A549 (cell line): ENCODE measurements at regions not wholly inside any gene's neighbourhood (a gene's known extent, or its start where the extent isn't known, plus 50 kb on each side); places are given as distances from the start of the nearest gene placed in this dataset.

Experiments
- ATAC-seq, 2 experiments: fragments of 200-7000 bp in 1 of 2; fragments of >200 bp in 1 of 2; cut with Nextera tagmentation in 1 of 2; cut with Tn5 transposase in 1 of 2; 3 replicates each; pipeline versions ENCODE4 v1.8.0 to v1.9.1; 2018 to 2020; ENCODE audit warnings: mild to moderate bottlenecking in 1 of 2, moderate library complexity in 1 of 2
- CTCF ChIA-PET: fragments of 300-600 bp; sonication (Branson Sonifier 250); formaldehyde crosslinking; extraction: SDS; loops from one replicate; lab custom pipeline; 2021; ENCODE audit warnings: antibody characterized with exemption, inconsistent platforms; lab: Yijun Ruan, JAX
- POLR2A ChIA-PET: fragments of 350-600 bp; formaldehyde crosslinking; extraction: SDS; loops from one replicate; lab custom pipeline; 2021; ENCODE audit warnings: antibody characterized with exemption, inconsistent platforms; lab: Yijun Ruan, JAX
- DNase-seq, 2 experiments: peaks; one replicate each; pipeline versions ENCODE4 v3.0.0 to v3.0.0-alpha.2; 2011 to 2016; ENCODE audit warnings: low read depth in 1 of 2, low spot score in 1 of 2
- FAIRE-seq: peaks from 2 replicates; lab custom pipeline; 2011; peaks lifted over from hg19 to GRCh38; lab: Jason Lieb, UNC
- H3K27ac ChIP-seq, 2 experiments: fragments of >200 bp; sonication (Bioruptor Twin); formaldehyde crosslinking; 3 replicates each; pipeline ENCODE4 v1.5.1; 2016 to 2017
- H3K4me1 ChIP-seq: fragments of >200 bp; sonication (Bioruptor Twin); formaldehyde crosslinking; 3 replicates; pipeline ENCODE4 v1.6.1; 2016
- H3K4me2 ChIP-seq: fragments of >200 bp; sonication (Bioruptor Twin); formaldehyde crosslinking; 3 replicates; pipeline ENCODE4 v1.6.1; 2016
- H3K4me3 ChIP-seq: fragments of >200 bp; sonication (Bioruptor Twin); formaldehyde crosslinking; 3 replicates; pipeline ENCODE4 v1.5.1; 2016
- H3K9me3 ChIP-seq: fragments of >200 bp; sonication (Bioruptor Twin); formaldehyde crosslinking; 3 replicates; pipeline ENCODE4 v1.6.1; 2016
- CBX8 ChIP-seq: fragments of 200-600 bp; sonication (generic); IDR thresholded peaks from 2 replicates; pipeline ENCODE4 v1.6.1; 2016
- CHD4 ChIP-seq: fragments of 200-600 bp; sonication (generic); IDR thresholded peaks from 2 replicates; pipeline ENCODE4 v1.6.1; 2016; ENCODE audit warnings: antibody characterized with exemption, mild to moderate bottlenecking, borderline replicate concordance
- E2F6 ChIP-seq: IDR thresholded peaks from 2 replicates; pipeline ENCODE4 v1.6.1; 2012; ENCODE audit warnings: low read depth, borderline replicate concordance
- EHF ChIP-seq: fragments of 250-450 bp; sonication (Bioruptor Pico); IDR thresholded peaks from 2 replicates; pipeline ENCODE4 v1.5.0; 2020; ENCODE audit warnings: mild to moderate bottlenecking
- EHMT2 ChIP-seq: fragments of 200-600 bp; sonication (generic); IDR thresholded peaks from 2 replicates; pipeline ENCODE4 v1.6.1; 2016; ENCODE audit warnings: antibody characterized with exemption, low read depth, mild to moderate bottlenecking, moderate library complexity
- ESRRA ChIP-seq: fragments of 150-350 bp; IDR thresholded peaks from 2 replicates; pipeline ENCODE4 v1.6.1; 2014; ENCODE audit warnings: mild to moderate bottlenecking, low read length, borderline replicate concordance
- FOSL2 ChIP-seq, 2 experiments: fragments of 450-650 bp in 1 of 2; fragments of >200 bp in 1 of 2; sonication (Bioruptor Twin) in 1 of 2; formaldehyde crosslinking; IDR thresholded peaks; 2 replicates each; pipeline versions ENCODE4 v1.5.0 to v1.6.1; 2016 to 2020; ENCODE audit warnings: mild to moderate bottlenecking in 1 of 2, moderate library complexity in 1 of 2
- FOXS1 ChIP-seq: fragments of 250-450 bp; sonication (Bioruptor Pico); IDR thresholded peaks from 2 replicates; pipeline ENCODE4 v1.5.0; 2020; ENCODE audit warnings: mild to moderate bottlenecking, moderate library complexity
- GATA3 ChIP-seq: IDR thresholded peaks from 2 replicates; pipeline ENCODE4 v1.6.1; 2012; ENCODE audit warnings: borderline replicate concordance
- HOXA7 ChIP-seq: fragments of 250-450 bp; sonication (Bioruptor Pico); IDR thresholded peaks from 2 replicates; pipeline ENCODE4 v1.5.0; 2020; ENCODE audit warnings: mild to moderate bottlenecking, moderate library complexity
- HOXB13 ChIP-seq: fragments of 250-450 bp; sonication (Bioruptor Pico); IDR thresholded peaks from 2 replicates; pipeline ENCODE4 v1.5.0; 2020; ENCODE audit warnings: low read depth, mild to moderate bottlenecking, moderate library complexity
- JUN ChIP-seq, 2 experiments: fragments of >200 bp; sonication (Bioruptor Twin); formaldehyde crosslinking; IDR thresholded peaks; 2 replicates in 1 of 2; 3 replicates in 1 of 2; pipeline ENCODE4 v1.6.1; 2016 to 2017
- JUNB ChIP-seq: fragments of >200 bp; sonication (Bioruptor Twin); formaldehyde crosslinking; IDR thresholded peaks from 2 replicates; pipeline ENCODE4 v1.6.1; 2016
- KDM1A ChIP-seq: fragments of 200-600 bp; sonication (generic); IDR thresholded peaks from 2 replicates; pipeline ENCODE4 v1.6.1; 2016; ENCODE audit warnings: low read depth, mild to moderate bottlenecking
- KDM5A ChIP-seq: fragments of 200-600 bp; sonication (generic); IDR thresholded peaks from 2 replicates; pipeline ENCODE4 v1.6.1; 2016; ENCODE audit warnings: antibody characterized with exemption, mild to moderate bottlenecking
- MYC ChIP-seq: IDR thresholded peaks from 2 replicates; pipeline ENCODE4 v1.6.1; 2012; ENCODE audit warnings: mild to moderate bottlenecking, inconsistent platforms, low read length, improper control_type of control experiment, borderline replicate concordance
- NPAS2 ChIP-seq: fragments of 250-450 bp; sonication (Bioruptor Pico); IDR thresholded peaks from 2 replicates; pipeline ENCODE4 v1.8.0; 2022; ENCODE audit warnings: mild to moderate bottlenecking, moderate library complexity, borderline replicate concordance
- NR3C1 ChIP-seq: fragments of >200 bp; sonication (Bioruptor Twin); formaldehyde crosslinking; IDR thresholded peaks from 3 replicates; pipeline ENCODE4 v1.6.1; 2017
- PHF8 ChIP-seq: fragments of 200-600 bp; sonication (generic); IDR thresholded peaks from 2 replicates; pipeline ENCODE4 v1.6.1; 2016; ENCODE audit warnings: low read depth, mild to moderate bottlenecking, antibody characterized with exemption, moderate library complexity, borderline replicate concordance
- RNF2 ChIP-seq: fragments of 200-600 bp; sonication (generic); IDR thresholded peaks from 2 replicates; pipeline ENCODE4 v1.6.1; 2016; ENCODE audit warnings: low read depth, mild to moderate bottlenecking, antibody characterized with exemption, moderate library complexity, borderline replicate concordance
- SREBF2 ChIP-seq: fragments of 450-650 bp; IDR thresholded peaks from 2 replicates; pipeline ENCODE4 v1.6.1; 2014; ENCODE audit warnings: mild to moderate bottlenecking, moderate library complexity
- TP53 ChIP-seq: fragments of 250-450 bp; sonication (Bioruptor Pico); IDR thresholded peaks from 2 replicates; pipeline ENCODE4 v1.5.0; 2021; ENCODE audit warnings: mild to moderate bottlenecking, moderate library complexity
- ZC3H11A ChIP-seq: fragments of 450-650 bp; IDR thresholded peaks from 2 replicates; pipeline ENCODE4 v1.6.1; 2014; ENCODE audit warnings: antibody characterized with exemption, mild to moderate bottlenecking
- ZFP36 ChIP-seq: fragments of 450-650 bp; IDR thresholded peaks from 2 replicates; pipeline ENCODE4 v1.6.1; 2014; ENCODE audit warnings: borderline replicate concordance; ENCODE audit not compliant: partially characterized antibody
- ZNF302 ChIP-seq: fragments of 250-450 bp; sonication (Bioruptor Pico); IDR thresholded peaks from 2 replicates; pipeline ENCODE4 v1.9.0; 2021; ENCODE audit warnings: inconsistent platforms, mild to moderate bottlenecking, moderate library complexity
- WGBS: methylation state at CpG from one replicate; pipeline ENCODE4 v1.1.6; 2017; ENCODE audit errors: missing lambda C conversion rate; 5-methylcytosine and 5-hydroxymethylcytosine counted together
- TF ChIP-seq, protein P1 (sequence below): fragments of 250-450 bp; sonication (Bioruptor Pico); IDR thresholded peaks from 2 replicates; pipeline ENCODE4 v1.5.0; 2021; ENCODE audit warnings: mild to moderate bottlenecking, moderate library complexity, borderline replicate concordance
- TF ChIP-seq, protein P2 (sequence below): IDR thresholded peaks from 2 replicates; pipeline ENCODE4 v1.6.1; 2012
- TF ChIP-seq, protein P3 (sequence below): fragments of 200-600 bp; sonication (generic); IDR thresholded peaks from 2 replicates; pipeline ENCODE4 v1.6.1; 2016; ENCODE audit warnings: antibody characterized with exemption, mild to moderate bottlenecking, moderate library complexity
- TF ChIP-seq, protein P4 (sequence below): fragments of >200 bp; sonication (Bioruptor Twin); formaldehyde crosslinking; IDR thresholded peaks from 3 replicates; pipeline ENCODE4 v1.5.1; 2016

- Histone ChIP-seq H3K4me2 (no peak overlapping the region), H3K9me3 (no peaks in the 10 kb centered on the region), H3K4me1 (no peaks in the 10 kb centered on the region), H3K27ac (no peak overlapping the region), H3K4me3 (no peak overlapping the region)
- no peak for FAIRE-seq
- CTCF ChIA-PET = no interaction called here
- TF ChIP-seq GATA3 (no peak), FOXS1 (no peak), PHF8 (no peak), HOXA7 (CRISPR knock-in tag) (no peak), ZFP36 (no peak), FOSL2 (IDR thresholded peaks at IDR 0.05) (no peak), FOSL2 (CRISPR knock-in tag; IDR thresholded peaks at IDR 0.05) (no peak), CHD4 (no peak), EHMT2 (no peak), NPAS2 (CRISPR knock-in tag) (no peak), TP53 (CRISPR knock-in tag) (no peak), E2F6 (no peak), ZNF302 (no peak), HOXB13 (CRISPR knock-in tag) (no peak), JUN (IDR thresholded peaks at IDR 0.05) (no peak), KDM1A (no peak)
- TF ChIP-seq, protein P1, sequence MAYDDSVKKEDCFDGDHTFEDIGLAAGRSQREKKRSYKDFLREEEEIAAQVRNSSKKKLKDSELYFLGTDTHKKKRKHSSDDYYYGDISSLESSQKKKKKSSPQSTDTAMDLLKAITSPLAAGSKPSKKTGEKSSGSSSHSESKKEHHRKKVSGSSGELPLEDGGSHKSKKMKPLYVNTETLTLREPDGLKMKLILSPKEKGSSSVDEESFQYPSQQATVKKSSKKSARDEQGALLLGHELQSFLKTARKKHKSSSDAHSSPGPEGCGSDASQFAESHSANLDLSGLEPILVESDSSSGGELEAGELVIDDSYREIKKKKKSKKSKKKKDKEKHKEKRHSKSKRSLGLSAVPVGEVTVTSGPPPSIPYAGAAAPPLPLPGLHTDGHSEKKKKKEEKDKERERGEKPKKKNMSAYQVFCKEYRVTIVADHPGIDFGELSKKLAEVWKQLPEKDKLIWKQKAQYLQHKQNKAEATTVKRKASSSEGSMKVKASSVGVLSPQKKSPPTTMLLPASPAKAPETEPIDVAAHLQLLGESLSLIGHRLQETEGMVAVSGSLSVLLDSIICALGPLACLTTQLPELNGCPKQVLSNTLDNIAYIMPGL (CRISPR knock-in tag) = no peak
- TF ChIP-seq, protein P2, sequence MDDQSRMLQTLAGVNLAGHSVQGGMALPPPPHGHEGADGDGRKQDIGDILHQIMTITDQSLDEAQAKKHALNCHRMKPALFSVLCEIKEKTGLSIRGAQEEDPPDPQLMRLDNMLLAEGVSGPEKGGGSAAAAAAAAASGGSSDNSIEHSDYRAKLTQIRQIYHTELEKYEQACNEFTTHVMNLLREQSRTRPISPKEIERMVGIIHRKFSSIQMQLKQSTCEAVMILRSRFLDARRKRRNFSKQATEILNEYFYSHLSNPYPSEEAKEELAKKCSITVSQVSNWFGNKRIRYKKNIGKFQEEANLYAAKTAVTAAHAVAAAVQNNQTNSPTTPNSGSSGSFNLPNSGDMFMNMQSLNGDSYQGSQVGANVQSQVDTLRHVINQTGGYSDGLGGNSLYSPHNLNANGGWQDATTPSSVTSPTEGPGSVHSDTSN = no peak
- DNase-seq = no peak
- ATAC-seq = no peak
- WGBS = 10% methylated on average over 8 of the region's 8 CpGs
- POLR2A ChIA-PET = no interaction called here
These were observed 265.2 kb downstream of the CBLN1 start for GRCh38 chr16:49016461-49016860.

DNA sequence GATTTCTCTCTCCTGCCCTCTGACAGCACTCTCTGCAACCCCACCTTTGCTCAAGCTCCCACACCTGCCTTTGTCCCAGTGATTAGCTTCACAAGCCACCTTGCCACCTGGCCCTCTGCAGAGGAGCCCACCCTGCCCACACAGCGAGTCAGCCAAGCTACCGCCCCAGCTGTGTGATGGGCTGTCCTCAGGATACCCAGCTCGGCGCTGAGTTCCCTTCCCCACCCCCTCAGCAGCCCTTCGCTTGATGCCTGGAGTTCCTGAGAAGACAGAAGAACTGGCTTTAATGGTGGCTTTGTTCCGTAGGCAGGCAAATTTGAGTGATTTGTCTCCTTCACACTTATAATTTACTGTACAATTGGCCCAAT is 266.4 kb downstream of the CBLN1 start:
- CTCF ChIA-PET = no interaction called here
- POLR2A ChIA-PET = no interaction called here
- 16% methylated on average over 6 of the region's 6 CpGs for WGBS
- H3K27ac ChIP-seq = no peak overlapping the region
- H3K9me3 ChIP-seq = no peaks in the 10 kb centered on the region
- H3K4me3 ChIP-seq = no peak overlapping the region
- FAIRE-seq = no peak
- H3K4me1 ChIP-seq = no peaks in the 10 kb centered on the region
- no peak overlapping the region for H3K4me2 ChIP-seq
- TF ChIP-seq KDM5A (no peak), EHF (CRISPR knock-in tag) (no peak), NR3C1 (no peak), MYC (no peak), SREBF2 (no peak), ESRRA (no peak), ZC3H11A (no peak), JUNB (no peak), TP53 (CRISPR knock-in tag) (no peak), RNF2 (no peak), CBX8 (no peak)
- TF ChIP-seq, protein P1 (CRISPR knock-in tag) = no peak
- TF ChIP-seq, protein P3, sequence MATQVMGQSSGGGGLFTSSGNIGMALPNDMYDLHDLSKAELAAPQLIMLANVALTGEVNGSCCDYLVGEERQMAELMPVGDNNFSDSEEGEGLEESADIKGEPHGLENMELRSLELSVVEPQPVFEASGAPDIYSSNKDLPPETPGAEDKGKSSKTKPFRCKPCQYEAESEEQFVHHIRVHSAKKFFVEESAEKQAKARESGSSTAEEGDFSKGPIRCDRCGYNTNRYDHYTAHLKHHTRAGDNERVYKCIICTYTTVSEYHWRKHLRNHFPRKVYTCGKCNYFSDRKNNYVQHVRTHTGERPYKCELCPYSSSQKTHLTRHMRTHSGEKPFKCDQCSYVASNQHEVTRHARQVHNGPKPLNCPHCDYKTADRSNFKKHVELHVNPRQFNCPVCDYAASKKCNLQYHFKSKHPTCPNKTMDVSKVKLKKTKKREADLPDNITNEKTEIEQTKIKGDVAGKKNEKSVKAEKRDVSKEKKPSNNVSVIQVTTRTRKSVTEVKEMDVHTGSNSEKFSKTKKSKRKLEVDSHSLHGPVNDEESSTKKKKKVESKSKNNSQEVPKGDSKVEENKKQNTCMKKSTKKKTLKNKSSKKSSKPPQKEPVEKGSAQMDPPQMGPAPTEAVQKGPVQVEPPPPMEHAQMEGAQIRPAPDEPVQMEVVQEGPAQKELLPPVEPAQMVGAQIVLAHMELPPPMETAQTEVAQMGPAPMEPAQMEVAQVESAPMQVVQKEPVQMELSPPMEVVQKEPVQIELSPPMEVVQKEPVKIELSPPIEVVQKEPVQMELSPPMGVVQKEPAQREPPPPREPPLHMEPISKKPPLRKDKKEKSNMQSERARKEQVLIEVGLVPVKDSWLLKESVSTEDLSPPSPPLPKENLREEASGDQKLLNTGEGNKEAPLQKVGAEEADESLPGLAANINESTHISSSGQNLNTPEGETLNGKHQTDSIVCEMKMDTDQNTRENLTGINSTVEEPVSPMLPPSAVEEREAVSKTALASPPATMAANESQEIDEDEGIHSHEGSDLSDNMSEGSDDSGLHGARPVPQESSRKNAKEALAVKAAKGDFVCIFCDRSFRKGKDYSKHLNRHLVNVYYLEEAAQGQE = no peak
- TF ChIP-seq, protein P4, sequence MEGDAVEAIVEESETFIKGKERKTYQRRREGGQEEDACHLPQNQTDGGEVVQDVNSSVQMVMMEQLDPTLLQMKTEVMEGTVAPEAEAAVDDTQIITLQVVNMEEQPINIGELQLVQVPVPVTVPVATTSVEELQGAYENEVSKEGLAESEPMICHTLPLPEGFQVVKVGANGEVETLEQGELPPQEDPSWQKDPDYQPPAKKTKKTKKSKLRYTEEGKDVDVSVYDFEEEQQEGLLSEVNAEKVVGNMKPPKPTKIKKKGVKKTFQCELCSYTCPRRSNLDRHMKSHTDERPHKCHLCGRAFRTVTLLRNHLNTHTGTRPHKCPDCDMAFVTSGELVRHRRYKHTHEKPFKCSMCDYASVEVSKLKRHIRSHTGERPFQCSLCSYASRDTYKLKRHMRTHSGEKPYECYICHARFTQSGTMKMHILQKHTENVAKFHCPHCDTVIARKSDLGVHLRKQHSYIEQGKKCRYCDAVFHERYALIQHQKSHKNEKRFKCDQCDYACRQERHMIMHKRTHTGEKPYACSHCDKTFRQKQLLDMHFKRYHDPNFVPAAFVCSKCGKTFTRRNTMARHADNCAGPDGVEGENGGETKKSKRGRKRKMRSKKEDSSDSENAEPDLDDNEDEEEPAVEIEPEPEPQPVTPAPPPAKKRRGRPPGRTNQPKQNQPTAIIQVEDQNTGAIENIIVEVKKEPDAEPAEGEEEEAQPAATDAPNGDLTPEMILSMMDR = no peak
- DNase-seq = no peak
- 0 out of 6 replicates have a peak, but pooled peaks of 1 of the 2 experiments have one; percentile 15 for ATAC-seq
